Left ventricle myocardium inferior (tissue), 1 donor: ENCODE measurements at regions not wholly inside any gene's neighbourhood (a gene's known extent, or its start where the extent isn't known, plus 50 kb on each side); places are given as distances from the start of the nearest gene placed in this dataset.

Experiments used
- DNase-seq: peaks from one replicate; pipeline ENCODE4 v3.0.0-alpha.2; 2020
- H3K27ac ChIP-seq: fragments of 200-600 bp; replicated peaks from 2 replicates; pipeline ENCODE4 v1.8.0; 2021
- H3K27me3 ChIP-seq: fragments of 200-600 bp; 2 replicates; pipeline ENCODE4 v1.8.0; 2021; ENCODE audit warnings: low read depth
- H3K36me3 ChIP-seq: fragments of 200-600 bp; 2 replicates; pipeline ENCODE4 v1.8.0; 2021
- H3K4me1 ChIP-seq: fragments of 200-600 bp; 2 replicates; pipeline ENCODE4 v1.8.0; 2021
- H3K4me3 ChIP-seq: fragments of 200-600 bp; 2 replicates; pipeline ENCODE4 v1.8.0; 2021; ENCODE audit warnings: mild to moderate bottlenecking, moderate library complexity
- H3K9me3 ChIP-seq: fragments of 200-600 bp; replicated peaks from 2 replicates; pipeline ENCODE4 v1.8.0; 2021
- CTCF ChIP-seq: fragments of 200-600 bp; IDR thresholded peaks from 2 replicates; pipeline ENCODE4 v1.8.0; 2021; ENCODE audit warnings: antibody characterized with exemption, mild to moderate bottlenecking, borderline replicate concordance
- intact Hi-C: fragments of 100-400 bp; cut with micrococcal nuclease; formaldehyde crosslinking; loops from one replicate; pipeline ENCODE4 v1.11.0; 2022
- donor health status: DM: no; HTN: yes; CAD: no; lungs with severe emphysema.

GRCh38 chr14:46399049-46399448 lies 252.5 kb downstream of the RPL10L start:
- no peaks in the 10 kb centered on the region for H3K4me1 ChIP-seq
- no peak for DNase-seq
- no peak overlapping the region for H3K4me3 ChIP-seq
- H3K36me3 ChIP-seq, result no peaks in the 10 kb centered on the region
- peaks cover 5% of the 10 kb centered on the region for H3K9me3 ChIP-seq
- TF ChIP-seq CTCF, result no peak
- H3K27me3 ChIP-seq, result no peaks in the 10 kb centered on the region
- intact Hi-C loops, result no loop called here
- H3K27ac ChIP-seq, result no peak overlapping the region

GRCh38 chr14:46384611-46385010 lies 267.0 kb downstream of the RPL10L start:
- Histone ChIP-seq H3K27ac (no peak overlapping the region), H3K9me3 (peaks cover 21% of the 10 kb centered on the region), H3K4me3 (no peak overlapping the region), H3K36me3 (no peaks in the 10 kb centered on the region), H3K4me1 (no peaks in the 10 kb centered on the region), H3K27me3 (no peaks in the 10 kb centered on the region)
- no peak for DNase-seq
- no peak for TF ChIP-seq CTCF
- intact Hi-C loops, result no loop called here

- intact Hi-C loops, result no loop called here
- no peak overlapping the region for H3K27ac ChIP-seq
- H3K4me3 ChIP-seq, result no peak overlapping the region
- H3K4me1 ChIP-seq, result no peaks in the 10 kb centered on the region
- TF ChIP-seq CTCF, result no peak
- no peaks in the 10 kb centered on the region for H3K27me3 ChIP-seq
- no peak for DNase-seq
- H3K9me3 ChIP-seq, result peaks cover 16% of the 10 kb centered on the region
- H3K36me3 ChIP-seq, result no peaks in the 10 kb centered on the region
These were observed 269.9 kb downstream of the RPL10L start for GRCh38 chr14:46381674-46382073.

GRCh38 chr14:46378248-46378647 lies 273.3 kb downstream of the RPL10L start:
- Histone ChIP-seq H3K4me1 (no peaks in the 10 kb centered on the region), H3K27me3 (no peaks in the 10 kb centered on the region), H3K27ac (no peak overlapping the region), H3K9me3 (peaks cover 14% of the 10 kb centered on the region), H3K36me3 (no peaks in the 10 kb centered on the region), H3K4me3 (no peak overlapping the region)
- intact Hi-C loops, result no loop called here
- no peak for TF ChIP-seq CTCF
- no peak for DNase-seq

- Histone ChIP-seq H3K27me3 (no peaks in the 10 kb centered on the region), H3K4me1 (no peaks in the 10 kb centered on the region), H3K27ac (no peak overlapping the region), H3K9me3 (peaks cover 24% of the 10 kb centered on the region), H3K4me3 (no peak overlapping the region), H3K36me3 (no peaks in the 10 kb centered on the region)
- intact Hi-C loops, result no loop called here
- no peak for TF ChIP-seq CTCF
- no peak for DNase-seq
These were observed 274.3 kb downstream of the RPL10L start for GRCh38 chr14:46377305-46377704.

- DNase-seq, result no peak
- no peaks in the 10 kb centered on the region for H3K36me3 ChIP-seq
- H3K9me3 ChIP-seq, result peaks cover 25% of the 10 kb centered on the region
- no peaks in the 10 kb centered on the region for H3K4me1 ChIP-seq
- no peak for TF ChIP-seq CTCF
- no peak overlapping the region for H3K4me3 ChIP-seq
- no peak overlapping the region for H3K27ac ChIP-seq
- intact Hi-C loops, result no loop called here
- H3K27me3 ChIP-seq, result no peaks in the 10 kb centered on the region
These were observed 282.2 kb downstream of the RPL10L start for GRCh38 chr14:46369391-46369790.
